Keratinocyte (primary cell): ENCODE measurements at regions not wholly inside any gene's neighbourhood (a gene's known extent, or its start where the extent isn't known, plus 50 kb on each side); places are given as distances from the start of the nearest gene placed in this dataset.

ENCODE experiments used
- DNase-seq: peaks from one replicate; pipeline ENCODE4 v3.0.0-alpha.2; 2011; ENCODE audit warnings: low read depth, missing footprints, low spot score
- FAIRE-seq: peaks from 2 replicates; lab custom pipeline; 2011; peaks lifted over from hg19 to GRCh38; lab: Jason Lieb, UNC
- H2AFZ ChIP-seq: 2 replicates; pipeline ENCODE4 v1.6.0; 2012; ENCODE audit warnings: low read length, control low read depth, inconsistent platforms; ENCODE audit not compliant: control insufficient read depth
- H3K27ac ChIP-seq: 2 replicates; pipeline ENCODE4 v1.5.1; 2011; ENCODE audit warnings: low read length; ENCODE audit not compliant: control insufficient read depth, insufficient read depth
- H3K27me3 ChIP-seq: 3 replicates; pipeline ENCODE4 v1.6.0; 2011; ENCODE audit warnings: low read length; ENCODE audit not compliant: control insufficient read depth, insufficient read depth; ENCODE audit errors: extremely low read depth
- H3K36me3 ChIP-seq, 2 experiments: 2 replicates in 1 of 2; 3 replicates in 1 of 2; pipeline ENCODE4 v1.5.1; 2011; ENCODE audit warnings: low read length in 2 of 2, mild to moderate bottlenecking in 1 of 2; ENCODE audit not compliant: control insufficient read depth in 2 of 2, insufficient read depth in 2 of 2; ENCODE audit errors: extremely low read depth in 1 of 2
- H3K4me1 ChIP-seq: 3 replicates; pipeline ENCODE4 v1.5.1; 2011; ENCODE audit warnings: low read length; ENCODE audit not compliant: control insufficient read depth, insufficient read depth; ENCODE audit errors: extremely low read depth
- H3K4me2 ChIP-seq: 3 replicates; pipeline ENCODE4 v1.6.0; 2011; ENCODE audit warnings: low read depth, low read length; ENCODE audit not compliant: control insufficient read depth, insufficient read depth; ENCODE audit errors: extremely low read depth
- H3K4me3 ChIP-seq, 3 experiments: fragments of 200-600 bp in 1 of 3; sonication (generic) in 1 of 3; 2 replicates in 2 of 3; 3 replicates in 1 of 3; pipeline ENCODE4 v1.5.1; 2011 to 2016; ENCODE audit warnings: low read length in 3 of 3, mild to moderate bottlenecking in 3 of 3, control low read depth in 2 of 3, inconsistent platforms in 1 of 3, low read depth in 1 of 3, mixed read lengths in 1 of 3, mixed run types in 1 of 3, moderate library complexity in 1 of 3; ENCODE audit not compliant: control insufficient read depth in 2 of 3, insufficient read depth in 2 of 3; ENCODE audit errors: extremely low read depth in 1 of 3
- H3K79me2 ChIP-seq: 2 replicates; pipeline ENCODE4 v1.6.0; 2012; ENCODE audit warnings: low read length; ENCODE audit not compliant: control insufficient read depth, insufficient read depth
- H3K9ac ChIP-seq: 3 replicates; pipeline ENCODE4 v1.6.0; 2011; ENCODE audit warnings: low read length; ENCODE audit not compliant: control insufficient read depth, insufficient read depth; ENCODE audit errors: extremely low read depth
- H3K9me1 ChIP-seq: 3 replicates; pipeline ENCODE4 v1.6.0; 2011; ENCODE audit warnings: low read length; ENCODE audit not compliant: control insufficient read depth, insufficient read depth; ENCODE audit errors: extremely low read depth
- H3K9me3 ChIP-seq: 2 replicates; pipeline ENCODE4 v1.5.1; 2012; ENCODE audit warnings: low read depth, low read length; ENCODE audit not compliant: control insufficient read depth
- H4K20me1 ChIP-seq: 3 replicates; pipeline ENCODE4 v1.6.0; 2011; ENCODE audit warnings: low read length; ENCODE audit not compliant: control insufficient read depth, insufficient read depth; ENCODE audit errors: extremely low read depth
- EZH2 ChIP-seq: IDR thresholded peaks from one replicate; pipeline ENCODE4 v1.6.1; 2012; ENCODE audit warnings: inconsistent platforms, mild to moderate bottlenecking, low read length, moderate library complexity
- dilution Hi-C: fragments of 300-500 bp; cut with MboI; formaldehyde crosslinking; loops from one replicate; pipeline ENCODE4 v1.7.0; 2020; ENCODE audit warnings: low sequenced_read_pairs; ENCODE audit not compliant: extremely low pct_ligation_motif_present
- TF ChIP-seq, protein P1 (sequence below), 3 experiments: IDR thresholded peaks in 1 of 3; conservative IDR thresholded peaks in 1 of 3; optimal IDR thresholded peaks in 1 of 3; 2 replicates in 2 of 3; 3 replicates in 1 of 3; pipeline versions ENCODE3 to v1.5.1; 2011; ENCODE audit warnings: low read length in 3 of 3, mild to moderate bottlenecking in 3 of 3, moderate library complexity in 2 of 3, control low read depth in 1 of 3, inconsistent platforms in 1 of 3; ENCODE audit not compliant: insufficient read depth in 2 of 3; ENCODE audit errors: extremely low read depth in 1 of 3

DNA sequence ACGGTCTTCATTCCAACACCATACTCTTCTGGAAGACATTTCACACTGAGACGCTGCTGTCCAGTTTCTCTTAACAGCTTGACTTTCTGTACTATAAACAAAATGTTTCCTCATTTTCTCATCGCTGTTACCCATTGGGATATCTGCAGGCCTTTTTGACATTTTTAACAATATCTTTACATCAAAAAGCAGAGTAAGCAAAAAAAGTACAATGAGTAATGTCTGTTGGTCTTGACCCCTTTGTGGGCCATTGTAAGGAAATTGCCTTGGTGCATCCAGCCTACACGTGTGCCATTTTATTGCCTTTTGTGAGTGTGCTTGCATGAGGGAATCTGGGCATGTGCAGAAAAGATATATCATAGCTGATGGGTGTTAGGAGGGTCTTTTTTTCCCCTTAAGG is 129.1 kb upstream of the MANEA start:
- no peak overlapping the region for H3K9ac ChIP-seq
- no peak overlapping the region for H3K27ac ChIP-seq
- H3K36me3 ChIP-seq, result no peaks in the 10 kb centered on the region
- H3K4me2 ChIP-seq, result no peak overlapping the region
- no peak overlapping the region for H2AFZ ChIP-seq
- dilution Hi-C loops, result no loop called here
- H3K4me3 ChIP-seq, result no peak overlapping the region
- no peaks in the 10 kb centered on the region for H4K20me1 ChIP-seq
- H3K4me1 ChIP-seq, result no peaks in the 10 kb centered on the region
- H3K9me3 ChIP-seq, result no peaks in the 10 kb centered on the region
- TF ChIP-seq EZH2, result no peak
- TF ChIP-seq, protein P1, sequence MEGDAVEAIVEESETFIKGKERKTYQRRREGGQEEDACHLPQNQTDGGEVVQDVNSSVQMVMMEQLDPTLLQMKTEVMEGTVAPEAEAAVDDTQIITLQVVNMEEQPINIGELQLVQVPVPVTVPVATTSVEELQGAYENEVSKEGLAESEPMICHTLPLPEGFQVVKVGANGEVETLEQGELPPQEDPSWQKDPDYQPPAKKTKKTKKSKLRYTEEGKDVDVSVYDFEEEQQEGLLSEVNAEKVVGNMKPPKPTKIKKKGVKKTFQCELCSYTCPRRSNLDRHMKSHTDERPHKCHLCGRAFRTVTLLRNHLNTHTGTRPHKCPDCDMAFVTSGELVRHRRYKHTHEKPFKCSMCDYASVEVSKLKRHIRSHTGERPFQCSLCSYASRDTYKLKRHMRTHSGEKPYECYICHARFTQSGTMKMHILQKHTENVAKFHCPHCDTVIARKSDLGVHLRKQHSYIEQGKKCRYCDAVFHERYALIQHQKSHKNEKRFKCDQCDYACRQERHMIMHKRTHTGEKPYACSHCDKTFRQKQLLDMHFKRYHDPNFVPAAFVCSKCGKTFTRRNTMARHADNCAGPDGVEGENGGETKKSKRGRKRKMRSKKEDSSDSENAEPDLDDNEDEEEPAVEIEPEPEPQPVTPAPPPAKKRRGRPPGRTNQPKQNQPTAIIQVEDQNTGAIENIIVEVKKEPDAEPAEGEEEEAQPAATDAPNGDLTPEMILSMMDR (optimal IDR thresholded peaks at IDR 0.05 in 1 of 3, IDR thresholded peaks at IDR 0.05 in 1 of 3, conservative IDR thresholded peaks at IDR 0.05 in 1 of 3; ENCODE audit: extremely low read depth in 1 of 3, insufficient read depth in 2 of 3, low read length in 3 of 3), result no peak
- H3K9me1 ChIP-seq, result no peaks in the 10 kb centered on the region
- DNase-seq, result no peak
- no peak for FAIRE-seq
- H3K79me2 ChIP-seq, result no peaks in the 10 kb centered on the region
- H3K27me3 ChIP-seq, result no peaks in the 10 kb centered on the region

DNA sequence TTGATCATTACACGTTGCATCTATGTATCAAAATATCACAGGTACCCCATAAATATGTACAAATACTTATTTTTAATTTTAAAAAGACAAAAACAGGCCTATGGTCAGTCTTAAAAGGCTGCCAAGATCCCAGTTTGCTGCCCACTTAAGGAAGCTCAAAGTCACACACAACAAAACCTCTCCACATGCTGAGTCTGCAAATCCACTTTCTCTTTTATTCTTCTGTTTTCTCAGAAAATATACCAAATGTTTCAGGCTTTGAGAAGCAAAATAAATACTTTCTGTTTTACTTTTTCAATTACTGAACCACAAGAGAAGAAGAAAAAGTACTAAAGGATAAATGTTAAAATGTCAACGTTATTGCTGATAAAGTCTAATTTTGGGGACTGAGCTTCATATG is 107.8 kb upstream of the MANEA start:
- dilution Hi-C loops, result no loop called here

More for the DNA sequence above, 107.8 kb upstream of the MANEA start:
- Histone ChIP-seq H4K20me1 (no peaks in the 10 kb centered on the region), H3K9me1 (no peaks in the 10 kb centered on the region), H3K9me3 (no peaks in the 10 kb centered on the region), H3K4me1 (no peaks in the 10 kb centered on the region), H3K4me2 (no peak overlapping the region), H3K9ac (no peak overlapping the region), H3K27me3 (no peaks in the 10 kb centered on the region), H3K79me2 (no peaks in the 10 kb centered on the region), H3K4me3 (no peak overlapping the region), H3K27ac (no peak overlapping the region), H3K36me3 (no peaks in the 10 kb centered on the region), H2AFZ (no peak overlapping the region)
- TF ChIP-seq, protein P1 (optimal IDR thresholded peaks at IDR 0.05 in 1 of 3, IDR thresholded peaks at IDR 0.05 in 1 of 3, conservative IDR thresholded peaks at IDR 0.05 in 1 of 3; ENCODE audit: extremely low read depth in 1 of 3, insufficient read depth in 2 of 3, low read length in 3 of 3), result no peak
- no peak for TF ChIP-seq EZH2
- DNase-seq, result no peak
- FAIRE-seq, result no peak
